ENCODE measurements at regions not wholly inside any gene's neighbourhood (a gene's known extent, or its start where the extent isn't known, plus 50 kb on each side); places are given as distances from the start of the nearest gene placed in this dataset.
"Not testable (repeated sequence)": the region's sequence is repeated elsewhere in the genome, so short reads cannot be mapped to it uniquely, and the experiment has no call there.

DNA sequence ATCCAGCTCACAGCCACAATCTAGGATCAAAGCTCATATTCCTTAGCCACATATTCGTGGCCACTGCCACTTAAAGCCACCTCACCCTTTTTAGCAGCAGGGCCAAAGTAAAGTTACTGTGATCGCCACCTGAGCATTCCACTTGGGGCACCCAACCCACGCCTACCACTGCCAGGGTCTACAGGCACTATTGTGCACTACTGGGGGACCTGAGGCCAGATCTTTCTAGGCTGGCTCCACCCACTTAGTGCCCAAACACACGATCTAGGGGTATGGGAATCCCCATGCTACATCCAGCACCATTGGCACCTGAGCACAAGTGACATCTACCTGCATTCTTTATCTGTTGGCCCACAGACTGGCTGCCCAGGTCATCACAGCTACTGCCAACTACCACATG lies 517.9 kb upstream of the PRR20A start:
- H3K4me2 ChIP-seq (ENCODE audit: low read length): no peak overlapping the region
- H3F3A ChIP-seq (ENCODE audit: control insufficient read depth, insufficient read depth): no peaks in the 10 kb centered on the region
- H3K4me1 ChIP-seq (ENCODE audit: control insufficient read depth, low read length): no peaks in the 10 kb centered on the region
- peaks cover 11% of the 10 kb centered on the region; the same call in 1 of the 2 replicates for H3K9me3 ChIP-seq (ENCODE audit: control insufficient read depth, insufficient read depth, low read length)
- H4K20me1 ChIP-seq (ENCODE audit: control insufficient read depth, insufficient read depth, low read depth, low read length): no peaks in the 10 kb centered on the region
- no peaks in the 10 kb centered on the region for H3K79me2 ChIP-seq (ENCODE audit: control insufficient read depth, low read length)
- H3K9me2 ChIP-seq (replicated peaks; ENCODE audit: control insufficient read depth, low read length): no peaks in the 10 kb centered on the region
- H3K4me3 ChIP-seq (ENCODE audit: low read length): no peak overlapping the region
- TF ChIP-seq, protein P1, sequence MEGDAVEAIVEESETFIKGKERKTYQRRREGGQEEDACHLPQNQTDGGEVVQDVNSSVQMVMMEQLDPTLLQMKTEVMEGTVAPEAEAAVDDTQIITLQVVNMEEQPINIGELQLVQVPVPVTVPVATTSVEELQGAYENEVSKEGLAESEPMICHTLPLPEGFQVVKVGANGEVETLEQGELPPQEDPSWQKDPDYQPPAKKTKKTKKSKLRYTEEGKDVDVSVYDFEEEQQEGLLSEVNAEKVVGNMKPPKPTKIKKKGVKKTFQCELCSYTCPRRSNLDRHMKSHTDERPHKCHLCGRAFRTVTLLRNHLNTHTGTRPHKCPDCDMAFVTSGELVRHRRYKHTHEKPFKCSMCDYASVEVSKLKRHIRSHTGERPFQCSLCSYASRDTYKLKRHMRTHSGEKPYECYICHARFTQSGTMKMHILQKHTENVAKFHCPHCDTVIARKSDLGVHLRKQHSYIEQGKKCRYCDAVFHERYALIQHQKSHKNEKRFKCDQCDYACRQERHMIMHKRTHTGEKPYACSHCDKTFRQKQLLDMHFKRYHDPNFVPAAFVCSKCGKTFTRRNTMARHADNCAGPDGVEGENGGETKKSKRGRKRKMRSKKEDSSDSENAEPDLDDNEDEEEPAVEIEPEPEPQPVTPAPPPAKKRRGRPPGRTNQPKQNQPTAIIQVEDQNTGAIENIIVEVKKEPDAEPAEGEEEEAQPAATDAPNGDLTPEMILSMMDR (IDR thresholded peaks at IDR 0.05; ENCODE audit: low read depth, low read length, poor library complexity, severe bottlenecking): no peak
- no peak for TF ChIP-seq EZH2phosphoT487 (IDR thresholded peaks at IDR 0.05; ENCODE audit: borderline replicate concordance, low read length)
- no peaks in the 10 kb centered on the region for H3K36me3 ChIP-seq (ENCODE audit: control insufficient read depth, low read length)
- no peaks in the 10 kb centered on the region for H3K27me3 ChIP-seq (ENCODE audit: control insufficient read depth, low read length)
- no peak overlapping the region for H3K27ac ChIP-seq (ENCODE audit: low read depth, low read length)

DNA sequence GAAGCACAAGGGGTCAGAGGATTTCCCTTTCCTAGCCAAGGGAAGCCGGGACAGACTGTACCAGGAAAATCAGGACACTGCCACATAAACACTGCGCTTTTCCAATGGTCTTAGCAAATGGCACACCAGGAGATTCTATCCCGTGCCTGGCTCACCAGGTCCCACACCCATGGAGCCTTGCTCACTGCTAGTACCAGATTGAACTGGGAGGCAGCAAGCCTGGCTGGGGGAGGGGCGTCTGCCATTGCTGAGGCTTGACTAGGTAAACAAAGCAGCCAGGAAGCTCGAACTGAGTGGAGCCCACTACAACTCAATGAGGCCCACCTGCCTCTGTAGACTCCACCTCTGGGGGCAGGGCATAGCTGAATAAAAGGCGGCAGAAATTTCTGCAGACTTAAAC lies 511.8 kb upstream of the PRR20A start:
- not testable (repeated sequence) for H3K4me2 ChIP-seq (ENCODE audit: low read length); H3K27ac ChIP-seq (ENCODE audit: low read depth, low read length); H3K4me1 ChIP-seq (ENCODE audit: control insufficient read depth, low read length); H3K9me2 ChIP-seq (replicated peaks; ENCODE audit: control insufficient read depth, low read length); H3K4me3 ChIP-seq (ENCODE audit: low read length); H3F3A ChIP-seq (ENCODE audit: control insufficient read depth, insufficient read depth); H4K20me1 ChIP-seq (ENCODE audit: control insufficient read depth, insufficient read depth, low read depth, low read length); H3K9me3 ChIP-seq (ENCODE audit: control insufficient read depth, insufficient read depth, low read length); H3K79me2 ChIP-seq (ENCODE audit: control insufficient read depth, low read length); H3K36me3 ChIP-seq (ENCODE audit: control insufficient read depth, low read length); H3K27me3 ChIP-seq (ENCODE audit: control insufficient read depth, low read length)

DNA sequence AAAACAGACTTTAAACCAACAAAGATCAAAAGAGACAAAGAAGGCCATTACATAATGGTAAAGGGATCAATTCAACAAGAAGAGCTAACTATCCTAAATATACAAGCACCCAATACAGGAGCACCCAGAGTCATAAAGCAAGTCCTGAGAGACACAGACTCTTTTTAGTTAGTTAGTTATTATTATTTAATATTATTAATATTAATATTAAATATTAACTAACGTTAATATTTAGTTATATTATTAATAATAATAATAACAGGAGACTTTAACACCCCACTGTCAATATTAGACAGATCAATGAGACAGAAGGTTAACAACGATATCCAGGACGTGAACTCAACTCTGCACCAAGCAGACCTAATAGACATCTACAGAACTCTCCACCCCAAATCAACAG lies 509.7 kb upstream of the PRR20A start:
- H3K4me3 ChIP-seq (ENCODE audit: low read length); H3K9me2 ChIP-seq (replicated peaks; ENCODE audit: control insufficient read depth, low read length); H3K27ac ChIP-seq (ENCODE audit: low read depth, low read length); H3K79me2 ChIP-seq (ENCODE audit: control insufficient read depth, low read length); H3K4me1 ChIP-seq (ENCODE audit: control insufficient read depth, low read length); H3K4me2 ChIP-seq (ENCODE audit: low read length); H3F3A ChIP-seq (ENCODE audit: control insufficient read depth, insufficient read depth); H4K20me1 ChIP-seq (ENCODE audit: control insufficient read depth, insufficient read depth, low read depth, low read length); H3K36me3 ChIP-seq (ENCODE audit: control insufficient read depth, low read length); H3K9me3 ChIP-seq (ENCODE audit: control insufficient read depth, insufficient read depth, low read length); H3K27me3 ChIP-seq (ENCODE audit: control insufficient read depth, low read length): not testable (repeated sequence)

DNA sequence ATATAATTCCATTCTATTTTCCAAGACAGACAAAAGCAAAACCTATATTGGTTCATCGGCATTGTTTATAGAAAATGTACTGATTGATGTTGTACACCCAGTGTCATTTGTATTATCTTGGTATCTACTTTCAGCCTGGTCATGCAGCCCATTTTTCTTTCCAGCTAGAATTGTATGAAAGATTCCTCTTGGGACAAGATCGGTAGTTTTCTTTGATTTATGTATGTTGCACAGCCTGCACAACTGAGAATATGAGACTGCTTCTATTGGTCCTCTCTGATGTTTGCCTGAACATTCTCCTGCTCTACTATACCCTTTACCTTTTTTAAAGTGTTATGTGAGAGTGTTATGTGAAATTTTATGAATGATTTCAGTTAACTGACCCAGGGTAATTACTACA lies 487.7 kb upstream of the PRR20A start:
- TF ChIP-seq EZH2phosphoT487 (IDR thresholded peaks at IDR 0.05; ENCODE audit: borderline replicate concordance, low read length): no peak
- TF ChIP-seq, protein P1 (IDR thresholded peaks at IDR 0.05; ENCODE audit: low read depth, low read length, poor library complexity, severe bottlenecking): no peak
- Histone ChIP-seq H3K27me3 (ENCODE audit: control insufficient read depth, low read length) (no peaks in the 10 kb centered on the region), H3K27ac (ENCODE audit: low read depth, low read length) (no peak overlapping the region), H3F3A (ENCODE audit: control insufficient read depth, insufficient read depth) (no peaks in the 10 kb centered on the region), H3K9me3 (ENCODE audit: control insufficient read depth, insufficient read depth, low read length) (no peaks in the 10 kb centered on the region; the same call in 1 of the 2 replicates), H3K36me3 (ENCODE audit: control insufficient read depth, low read length) (no peaks in the 10 kb centered on the region), H3K4me1 (ENCODE audit: control insufficient read depth, low read length) (no peaks in the 10 kb centered on the region), H3K79me2 (ENCODE audit: control insufficient read depth, low read length) (no peaks in the 10 kb centered on the region), H4K20me1 (ENCODE audit: control insufficient read depth, insufficient read depth, low read depth, low read length) (no peaks in the 10 kb centered on the region), H3K9me2 (replicated peaks; ENCODE audit: control insufficient read depth, low read length) (no peaks in the 10 kb centered on the region), H3K4me2 (ENCODE audit: low read length) (no peak overlapping the region), H3K4me3 (ENCODE audit: low read length) (no peak overlapping the region)
